ENCODE measurements at regions not wholly inside any gene's neighbourhood (a gene's known extent, or its start where the extent isn't known, plus 50 kb on each side); places are given as distances from the start of the nearest gene placed in this dataset.

- DNase-seq (ENCODE audit: low read depth in 4 of 4, low spot score in 3 of 4) = no peak
Observed at GRCh38 chr21:27293239-27293638, 326.4 kb upstream of the ADAMTS5 start.

GRCh38 chr21:27292783-27293182, 325.9 kb upstream of the ADAMTS5 start:
- DNase-seq (ENCODE audit: low read depth in 4 of 4, low spot score in 3 of 4) = no peak

- no peak for DNase-seq (ENCODE audit: low read depth in 4 of 4, low spot score in 3 of 4)
Observed at GRCh38 chr21:27292229-27292628, 325.3 kb upstream of the ADAMTS5 start.

GRCh38 chr21:27291006-27291405, 324.1 kb upstream of the ADAMTS5 start:
- DNase-seq (ENCODE audit: low read depth in 4 of 4, low spot score in 3 of 4) = no peak

GRCh38 chr21:27290028-27290427, 323.1 kb upstream of the ADAMTS5 start:
- DNase-seq (ENCODE audit: low read depth in 4 of 4, low spot score in 3 of 4) = no peak

GRCh38 chr21:27286760-27287159, 319.9 kb upstream of the ADAMTS5 start:
- no peak for DNase-seq (ENCODE audit: low read depth in 4 of 4, low spot score in 3 of 4)

- DNase-seq (ENCODE audit: low read depth in 4 of 4, low spot score in 3 of 4) = no peak
Observed at GRCh38 chr21:27277110-27277509, 310.2 kb upstream of the ADAMTS5 start.

GRCh38 chr21:27275294-27275927, 308.5 kb upstream of the ADAMTS5 start:
- no peak for DNase-seq (ENCODE audit: low read depth in 4 of 4, low spot score in 3 of 4)

- DNase-seq (ENCODE audit: low read depth in 4 of 4, low spot score in 3 of 4) = no peak
Observed at GRCh38 chr21:27269644-27270043, 302.8 kb upstream of the ADAMTS5 start.

GRCh38 chr21:27268290-27268689, 301.4 kb upstream of the ADAMTS5 start:
- peak; percentile 13 to 53 (median 42) for DNase-seq (ENCODE audit: low read depth in 4 of 4, low spot score in 3 of 4)

GRCh38 chr21:27265949-27266348, 299.1 kb upstream of the ADAMTS5 start:
- no peak for DNase-seq (ENCODE audit: low read depth in 4 of 4, low spot score in 3 of 4)

GRCh38 chr21:27265492-27265891, 298.6 kb upstream of the ADAMTS5 start:
- DNase-seq (ENCODE audit: low read depth in 4 of 4, low spot score in 3 of 4) = no peak

- no peak for DNase-seq (ENCODE audit: low read depth in 4 of 4, low spot score in 3 of 4)
Observed at GRCh38 chr21:27261676-27262075, 294.8 kb upstream of the ADAMTS5 start.

GRCh38 chr21:27260728-27261127, 293.8 kb upstream of the ADAMTS5 start:
- no peak for DNase-seq (ENCODE audit: low read depth in 4 of 4, low spot score in 3 of 4)

GRCh38 chr21:27258742-27259448, 292.0 kb upstream of the ADAMTS5 start:
- DNase-seq (ENCODE audit: low read depth in 4 of 4, low spot score in 3 of 4) = no peak

- no peak for DNase-seq (ENCODE audit: low read depth in 4 of 4, low spot score in 3 of 4)
Observed at GRCh38 chr21:27257908-27258556, 291.1 kb upstream of the ADAMTS5 start.

- no peak for DNase-seq (ENCODE audit: low read depth in 4 of 4, low spot score in 3 of 4)
Observed at GRCh38 chr21:27257226-27257625, 290.3 kb upstream of the ADAMTS5 start.

- DNase-seq (ENCODE audit: low read depth in 4 of 4, low spot score in 3 of 4) = no peak
Observed at GRCh38 chr21:27251752-27252151, 284.9 kb upstream of the ADAMTS5 start.

- no peak for DNase-seq (ENCODE audit: low read depth in 4 of 4, low spot score in 3 of 4)
Observed at GRCh38 chr21:27250366-27250765, 283.5 kb upstream of the ADAMTS5 start.

- no peak for DNase-seq (ENCODE audit: low read depth in 4 of 4, low spot score in 3 of 4)
Observed at GRCh38 chr21:27248814-27249213, 281.9 kb upstream of the ADAMTS5 start.

- no peak for DNase-seq (ENCODE audit: low read depth in 4 of 4, low spot score in 3 of 4)
Observed at GRCh38 chr21:27246741-27247140, 279.9 kb upstream of the ADAMTS5 start.

- no peak for DNase-seq (ENCODE audit: low read depth in 4 of 4, low spot score in 3 of 4)
Observed at GRCh38 chr21:27244776-27245175, 277.9 kb upstream of the ADAMTS5 start.
